Activated CD4-positive, alpha-beta T cell treated with anti-CD3 and anti-CD28 coated beads, Interleukin-2, amount 10 ng/mL, durations not matched to agents 7 days and 5 days (primary cell): ENCODE measurements at regions not wholly inside any gene's neighbourhood (a gene's known extent, or its start where the extent isn't known, plus 50 kb on each side); places are given as distances from the start of the nearest gene placed in this dataset.

ENCODE experiments used
- CTCF ChIA-PET: fragments of 350-600 bp; sonication (Branson Sonifier 250); formaldehyde crosslinking; loops from one replicate; lab custom pipeline; 2021; ENCODE audit warnings: antibody characterized with exemption; lab: Charles Lee
- POLR2A ChIA-PET: fragments of 350-600 bp; sonication (Branson Sonifier 250); formaldehyde crosslinking; loops from one replicate; lab custom pipeline; 2021; ENCODE audit warnings: antibody characterized with exemption; lab: Charles Lee
- DNase-seq: peaks from one replicate; pipeline ENCODE4 v3.0.0-alpha.2; 2020
- H3K27ac Mint-ChIP-seq: one replicate; pipeline ENCODE4 v1.8.0; 2021; ENCODE audit warnings: mild to moderate bottlenecking, moderate library complexity, mixed read lengths
- H3K27me3 Mint-ChIP-seq: one replicate; pipeline ENCODE4 v1.8.0; 2021; ENCODE audit warnings: mixed read lengths
- H3K36me3 Mint-ChIP-seq: one replicate; pipeline ENCODE4 v1.8.0; 2021; ENCODE audit warnings: low read depth, mixed read lengths
- H3K4me1 Mint-ChIP-seq: one replicate; pipeline ENCODE4 v1.8.0; 2021; ENCODE audit warnings: mixed read lengths
- H3K4me3 Mint-ChIP-seq: one replicate; pipeline ENCODE4 v1.8.0; 2021; ENCODE audit warnings: mild to moderate bottlenecking, moderate library complexity, mixed read lengths
- H3K9me3 Mint-ChIP-seq: one replicate; pipeline ENCODE4 v1.8.0; 2021; ENCODE audit warnings: mixed read lengths

DNA sequence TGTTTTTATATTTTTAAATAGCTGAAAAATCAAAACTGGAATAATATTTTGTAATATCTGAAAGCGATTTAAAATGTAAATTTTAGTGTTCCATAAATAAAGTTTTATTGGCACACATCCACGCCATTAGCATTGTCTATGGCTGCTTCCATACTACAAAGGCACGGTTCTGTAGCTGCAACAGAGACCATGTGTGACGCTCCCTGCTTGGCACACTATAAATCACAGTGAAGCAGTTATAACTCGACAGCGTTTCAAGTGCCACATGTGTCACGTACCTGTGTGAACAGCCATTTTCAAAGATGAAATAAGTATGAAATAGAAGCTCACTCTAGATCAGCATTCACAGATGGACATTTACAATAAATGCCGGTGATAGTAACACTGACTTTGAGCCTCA lies 810.1 kb upstream of the WWC1 start:
- Mint-ChIP-seq H3K36me3 (no peaks in the 10 kb centered on the region), H3K27ac (no peak overlapping the region), H3K9me3 (no peaks in the 10 kb centered on the region), H3K27me3 (no peaks in the 10 kb centered on the region), H3K4me1 (no peaks in the 10 kb centered on the region), H3K4me3 (no peak overlapping the region)
- ChIA-PET CTCF (no interaction called here), POLR2A (no interaction called here)
- no peak for DNase-seq

DNA sequence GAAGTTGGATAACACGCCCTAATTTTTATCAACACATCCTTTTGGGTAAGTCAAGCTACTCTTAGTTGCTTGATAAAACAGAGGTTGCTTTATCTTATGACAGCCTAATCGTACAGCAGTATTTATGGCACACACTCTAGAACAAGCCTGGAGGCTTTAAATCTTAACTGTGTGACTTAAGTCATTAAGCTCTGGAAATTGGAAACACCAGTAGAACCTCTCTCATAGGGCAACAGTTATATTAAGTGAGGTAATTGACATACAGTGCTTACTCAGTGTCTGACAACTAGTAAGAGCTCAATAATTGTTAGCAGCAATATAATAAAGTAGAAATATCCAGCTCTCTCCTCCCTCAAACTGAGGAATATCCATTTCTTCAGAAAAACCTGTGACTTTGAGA lies 808.9 kb upstream of the WWC1 start:
- H3K4me3 Mint-ChIP-seq = no peak overlapping the region
- H3K27ac Mint-ChIP-seq = no peak overlapping the region
- DNase-seq = no peak
- ChIA-PET POLR2A (no interaction called here), CTCF (no interaction called here)
- no peaks in the 10 kb centered on the region for H3K27me3 Mint-ChIP-seq
- H3K36me3 Mint-ChIP-seq = no peaks in the 10 kb centered on the region
- H3K9me3 Mint-ChIP-seq = no peaks in the 10 kb centered on the region
- no peaks in the 10 kb centered on the region for H3K4me1 Mint-ChIP-seq

DNA sequence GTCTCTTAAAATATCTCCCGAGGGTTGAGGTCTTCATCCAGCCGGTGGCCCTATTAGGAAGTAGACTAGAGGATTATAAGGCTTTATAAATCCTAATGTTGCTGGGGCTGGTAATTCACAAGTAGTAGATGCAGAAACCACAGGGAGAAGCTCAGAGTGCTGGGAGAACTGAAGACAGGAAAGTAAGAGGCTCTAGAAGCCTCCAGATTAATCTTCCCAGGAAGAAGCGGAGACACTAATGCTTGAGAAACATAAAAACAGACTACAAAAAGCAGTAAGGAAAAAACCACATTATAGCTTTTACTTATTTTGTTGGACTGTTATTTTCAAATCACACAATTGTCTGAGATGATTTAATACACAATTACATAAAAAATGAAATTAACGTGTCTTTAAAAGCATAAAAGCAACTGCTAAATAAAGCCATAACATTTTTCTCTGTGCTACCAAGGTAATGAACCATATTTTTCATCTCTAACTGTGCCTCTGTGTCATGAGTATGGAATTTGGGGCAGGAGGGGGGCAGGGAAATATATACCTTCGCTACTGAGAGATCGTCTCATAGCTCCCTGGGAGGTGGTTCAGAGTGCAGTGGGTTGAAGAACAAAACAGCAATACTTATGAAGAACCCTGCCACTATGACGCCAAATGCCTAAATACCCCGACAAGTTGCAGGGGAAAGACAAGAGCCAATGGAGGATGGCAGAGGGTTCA lies 806.2 kb upstream of the WWC1 start:
- H3K27me3 Mint-ChIP-seq = no peaks in the 10 kb centered on the region
- ChIA-PET CTCF (no interaction called here), POLR2A (interaction anchor here (0.6 kb wide), 1 partner anchor 92 kb away, joined by 3 read pairs; no protein-coding TSS in a partner anchor)
- no peak for DNase-seq
- H3K36me3 Mint-ChIP-seq = no peaks in the 10 kb centered on the region
- no peaks in the 10 kb centered on the region for H3K9me3 Mint-ChIP-seq
- H3K4me3 Mint-ChIP-seq = no peak overlapping the region
- H3K4me1 Mint-ChIP-seq = no peaks in the 10 kb centered on the region
- H3K27ac Mint-ChIP-seq = no peak overlapping the region

DNA sequence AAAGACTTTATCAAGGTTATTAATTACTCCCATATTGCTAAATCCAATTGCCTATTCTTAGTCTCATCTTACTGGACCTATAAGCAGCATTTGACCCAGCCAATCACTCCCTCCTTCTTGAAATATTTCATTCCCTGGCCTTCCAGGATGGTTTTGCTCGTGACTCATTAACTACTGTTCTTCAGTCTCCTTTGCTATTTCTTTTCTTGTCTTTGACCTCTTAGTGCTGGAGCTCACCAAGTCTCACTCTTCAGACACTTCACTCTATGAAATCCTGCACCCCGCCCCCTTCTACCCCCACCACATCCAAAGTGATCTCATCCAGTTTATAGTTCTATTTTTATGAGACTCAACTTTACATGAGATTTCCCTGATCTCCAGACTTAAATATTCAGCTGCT lies 803.1 kb upstream of the WWC1 start:
- Mint-ChIP-seq H3K27me3 (no peaks in the 10 kb centered on the region), H3K4me3 (no peak overlapping the region), H3K36me3 (no peaks in the 10 kb centered on the region), H3K4me1 (no peaks in the 10 kb centered on the region), H3K9me3 (peaks cover 2% of the 10 kb centered on the region), H3K27ac (no peak overlapping the region)
- ChIA-PET CTCF (no interaction called here), POLR2A (no interaction called here)
- DNase-seq = no peak

DNA sequence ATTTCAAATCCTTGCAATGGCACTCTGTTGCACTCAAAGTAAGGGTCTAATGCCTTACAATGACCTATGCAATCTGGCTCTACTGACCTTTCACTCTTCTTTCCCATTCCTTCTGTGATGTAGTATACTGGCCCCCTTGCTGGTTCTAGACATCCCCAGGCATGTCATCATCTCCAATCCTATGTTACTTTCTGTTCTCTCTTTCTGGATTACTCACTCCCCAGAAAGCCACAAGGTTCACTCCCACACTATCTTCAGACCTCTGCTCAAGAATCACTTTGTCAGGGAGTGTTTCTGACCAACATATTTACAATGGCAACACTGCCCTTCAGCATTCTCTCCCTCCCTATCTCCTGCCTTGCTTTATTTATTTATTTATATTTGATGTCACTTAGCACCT lies 802.2 kb upstream of the WWC1 start:
- POLR2A ChIA-PET = no interaction called here
- Mint-ChIP-seq H3K4me3 (no peak overlapping the region), H3K4me1 (no peaks in the 10 kb centered on the region), H3K9me3 (peaks cover 2% of the 10 kb centered on the region), H3K27ac (no peak overlapping the region), H3K27me3 (no peaks in the 10 kb centered on the region), H3K36me3 (no peaks in the 10 kb centered on the region)
- DNase-seq = no peak
- CTCF ChIA-PET = no interaction called here

DNA sequence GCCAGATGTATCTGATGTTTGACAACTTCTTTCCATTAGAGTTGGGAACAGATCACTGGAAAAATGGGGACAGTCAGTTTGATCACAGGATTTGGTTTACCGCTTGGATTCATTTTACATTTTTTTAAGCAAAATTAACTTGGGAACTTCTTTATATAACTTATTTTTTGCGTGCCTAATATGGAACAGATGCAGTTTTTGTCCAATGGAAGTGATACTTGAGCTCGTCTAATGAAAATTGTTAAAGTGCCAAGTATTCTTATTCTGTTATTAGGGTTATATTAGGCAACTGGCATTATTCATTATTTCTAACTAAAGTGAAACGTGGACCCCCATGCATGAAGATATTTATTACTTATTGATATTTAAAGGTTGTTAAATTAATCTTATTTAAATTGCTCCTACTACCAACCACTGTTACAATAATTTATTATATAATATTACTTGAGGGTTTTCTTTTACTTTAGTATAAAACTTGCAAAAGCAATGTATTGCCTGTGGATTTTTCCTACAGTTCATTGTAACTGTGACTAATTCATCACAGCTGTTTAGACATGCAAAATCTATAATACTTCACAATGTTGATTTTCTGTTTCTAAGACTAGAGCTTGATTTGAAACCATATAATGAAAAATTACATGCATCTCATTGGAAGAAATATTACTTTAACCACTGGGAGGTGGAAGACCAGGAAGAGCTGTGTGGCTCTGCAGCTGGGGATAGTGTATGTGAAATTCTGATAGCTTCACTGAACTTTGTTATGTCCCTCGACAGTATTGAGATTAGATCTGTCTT lies 787.3 kb upstream of the WWC1 start:
- no peak for DNase-seq
- CTCF ChIA-PET = no interaction called here
- Mint-ChIP-seq H3K36me3 (no peaks in the 10 kb centered on the region), H3K27ac (no peak overlapping the region), H3K27me3 (no peaks in the 10 kb centered on the region), H3K9me3 (no peaks in the 10 kb centered on the region), H3K4me1 (no peaks in the 10 kb centered on the region), H3K4me3 (no peak overlapping the region)
- POLR2A ChIA-PET = no interaction called here

DNA sequence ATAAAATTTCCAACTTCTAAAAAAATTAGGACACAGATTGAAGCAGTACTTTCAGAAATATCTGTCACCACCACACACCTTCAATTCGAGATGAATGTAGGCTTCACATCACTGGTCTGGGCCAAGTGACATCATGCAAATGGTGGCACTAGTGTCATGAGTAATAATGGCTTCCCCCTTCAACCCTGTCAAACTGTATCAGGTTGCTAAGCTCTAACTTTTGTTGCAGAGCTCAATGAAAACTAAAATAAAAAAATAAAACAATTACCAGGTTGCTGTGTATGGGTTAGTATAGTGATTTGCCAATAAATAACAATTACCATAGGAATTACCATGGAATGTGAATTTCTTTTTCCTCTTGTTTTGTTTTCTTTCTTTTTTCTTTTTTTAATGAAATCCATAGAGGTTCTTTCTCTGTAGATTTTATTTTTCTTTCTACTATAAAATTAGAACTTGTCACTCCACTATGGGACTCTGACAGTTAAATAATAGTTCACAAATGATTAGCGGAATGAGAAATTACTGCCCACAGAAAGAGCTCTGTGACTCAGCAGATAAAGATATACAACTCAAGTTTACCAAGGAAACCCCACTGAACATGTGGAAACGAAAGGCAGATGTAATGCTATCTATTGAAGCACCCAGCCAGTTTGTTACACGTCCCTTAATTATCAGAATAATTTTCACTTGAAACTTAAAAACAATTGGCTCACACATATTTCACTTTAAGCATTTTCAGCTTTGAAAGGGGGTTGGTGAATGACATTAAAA lies 783.8 kb upstream of the WWC1 start:
- H3K4me1 Mint-ChIP-seq = no peaks in the 10 kb centered on the region
- H3K36me3 Mint-ChIP-seq = no peaks in the 10 kb centered on the region
- H3K27me3 Mint-ChIP-seq = no peaks in the 10 kb centered on the region
- CTCF ChIA-PET = no interaction called here
- DNase-seq = no peak
- POLR2A ChIA-PET = no interaction called here
- H3K27ac Mint-ChIP-seq = no peak overlapping the region
- no peaks in the 10 kb centered on the region for H3K9me3 Mint-ChIP-seq
- no peak overlapping the region for H3K4me3 Mint-ChIP-seq

DNA sequence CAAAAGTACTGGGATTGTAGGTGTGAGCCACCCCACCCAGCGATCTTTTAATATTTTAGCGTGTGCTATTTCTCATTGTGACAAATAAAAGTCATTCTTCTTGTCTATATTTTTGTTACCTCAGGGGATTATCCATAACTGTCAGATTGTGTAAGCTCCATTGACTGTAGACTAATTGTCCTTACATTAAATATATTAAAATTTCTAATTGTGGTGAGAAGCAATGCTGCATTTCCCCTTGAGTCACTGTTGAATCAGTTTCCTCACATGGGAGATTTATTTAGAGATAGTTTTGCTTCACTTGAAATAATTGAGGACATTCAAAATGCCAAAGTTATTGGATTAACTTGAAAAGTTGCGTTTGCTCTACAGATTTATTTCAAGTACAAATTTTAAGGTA lies 782.4 kb upstream of the WWC1 start:
- no peaks in the 10 kb centered on the region for H3K27me3 Mint-ChIP-seq
- CTCF ChIA-PET = no interaction called here

DNA sequence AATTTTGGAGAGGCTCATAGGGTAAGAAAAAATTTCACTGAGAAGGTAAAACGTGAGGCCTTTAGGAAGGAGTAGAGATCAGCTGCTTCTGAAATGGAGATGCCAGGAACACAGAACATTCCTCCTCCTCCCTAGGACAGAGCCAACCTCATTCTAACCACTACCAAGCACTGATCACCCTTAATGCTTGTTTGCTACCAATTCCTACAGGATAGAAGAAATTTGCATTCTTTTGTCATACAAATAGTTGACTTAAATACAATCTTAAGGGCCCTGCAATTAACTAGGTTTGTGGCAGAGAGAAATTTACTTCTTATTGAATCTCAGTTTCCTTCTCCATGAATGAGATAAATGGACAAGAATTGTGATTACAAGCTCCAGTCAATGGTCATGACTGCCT lies 780.2 kb upstream of the WWC1 start:
- CTCF ChIA-PET = no interaction called here
- POLR2A ChIA-PET = no interaction called here
- Mint-ChIP-seq H3K36me3 (no peaks in the 10 kb centered on the region), H3K27me3 (no peaks in the 10 kb centered on the region), H3K4me1 (no peaks in the 10 kb centered on the region), H3K27ac (no peak overlapping the region), H3K9me3 (no peaks in the 10 kb centered on the region), H3K4me3 (no peak overlapping the region)
- DNase-seq = no peak

More for the DNA sequence above, 782.4 kb upstream of the WWC1 start:
- Mint-ChIP-seq H3K36me3 (no peaks in the 10 kb centered on the region), H3K9me3 (no peaks in the 10 kb centered on the region), H3K4me3 (no peak overlapping the region), H3K4me1 (no peaks in the 10 kb centered on the region), H3K27ac (no peak overlapping the region)
- DNase-seq = no peak
- POLR2A ChIA-PET = no interaction called here

DNA sequence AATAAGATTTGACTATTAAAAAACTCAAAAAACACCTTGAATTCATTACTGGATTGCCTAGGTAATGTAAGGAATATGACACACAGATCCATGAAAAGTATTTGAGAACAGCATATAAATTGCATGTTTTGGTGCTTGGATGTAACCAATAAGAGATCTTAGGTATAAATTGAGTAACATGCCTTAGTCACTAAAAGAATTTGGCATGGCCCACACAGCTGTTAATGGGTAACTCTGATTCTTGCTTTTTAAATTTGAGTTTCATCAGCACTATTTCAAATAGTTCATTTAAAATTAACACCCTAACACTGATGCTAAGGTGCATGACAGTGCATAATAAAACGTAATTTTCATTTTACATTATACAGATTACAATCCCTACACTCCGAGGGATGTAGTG lies 779.3 kb upstream of the WWC1 start:
- DNase-seq = no peak
- ChIA-PET CTCF (no interaction called here), POLR2A (no interaction called here)
- Mint-ChIP-seq H3K4me1 (no peaks in the 10 kb centered on the region), H3K27me3 (no peaks in the 10 kb centered on the region), H3K27ac (no peak overlapping the region), H3K4me3 (no peak overlapping the region), H3K9me3 (no peaks in the 10 kb centered on the region), H3K36me3 (no peaks in the 10 kb centered on the region)

DNA sequence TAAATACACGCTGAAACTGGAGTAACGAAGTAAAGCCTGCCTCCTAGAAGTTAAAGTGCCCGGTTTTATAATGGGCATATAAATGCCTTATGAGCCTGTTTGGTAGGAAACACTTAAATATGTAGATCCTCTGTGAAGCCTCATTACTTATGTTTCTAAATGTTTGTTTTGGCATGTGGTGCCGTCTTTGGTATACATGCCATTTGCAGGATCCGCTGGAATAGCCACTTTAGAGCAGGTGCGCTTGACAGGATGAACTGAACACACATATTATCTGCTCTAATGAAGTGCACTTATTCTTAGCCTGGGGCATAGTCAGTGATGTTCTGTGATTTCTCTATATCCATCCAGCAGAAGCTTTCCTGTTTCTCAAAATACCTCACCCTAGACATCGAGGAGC lies 778.1 kb upstream of the WWC1 start:
- H3K4me1 Mint-ChIP-seq = no peaks in the 10 kb centered on the region

DNA sequence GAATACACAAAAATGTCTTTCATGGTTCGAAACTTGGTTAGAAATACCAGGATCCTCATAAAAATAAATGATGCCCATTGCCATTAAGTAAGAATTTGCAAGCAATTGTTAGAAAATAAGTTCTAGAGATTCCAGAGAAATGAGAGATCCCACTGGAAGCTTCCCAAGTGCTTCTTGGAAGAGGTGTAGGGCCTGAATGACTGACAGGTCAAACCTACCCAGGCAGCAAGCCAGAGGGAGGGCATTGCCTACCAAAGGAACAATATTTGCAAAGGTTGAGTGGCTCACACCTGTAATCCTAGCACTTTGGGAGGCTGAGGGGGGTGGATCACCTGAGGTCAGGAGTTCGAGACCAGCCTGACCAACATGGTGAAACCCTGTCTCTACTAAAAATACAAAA lies 777.0 kb upstream of the WWC1 start:
- no peaks in the 10 kb centered on the region for H3K27me3 Mint-ChIP-seq
- H3K9me3 Mint-ChIP-seq = no peaks in the 10 kb centered on the region
- H3K4me1 Mint-ChIP-seq = no peaks in the 10 kb centered on the region
- no peak overlapping the region for H3K4me3 Mint-ChIP-seq
- no peak overlapping the region for H3K27ac Mint-ChIP-seq
- no peaks in the 10 kb centered on the region for H3K36me3 Mint-ChIP-seq
- ChIA-PET CTCF (no interaction called here), POLR2A (no interaction called here)
- DNase-seq = no peak

More for the DNA sequence above, 778.1 kb upstream of the WWC1 start:
- Mint-ChIP-seq H3K36me3 (no peaks in the 10 kb centered on the region), H3K27ac (no peak overlapping the region), H3K27me3 (no peaks in the 10 kb centered on the region), H3K4me3 (no peak overlapping the region), H3K9me3 (no peaks in the 10 kb centered on the region)
- POLR2A ChIA-PET = no interaction called here
- no peak for DNase-seq
- CTCF ChIA-PET = no interaction called here

DNA sequence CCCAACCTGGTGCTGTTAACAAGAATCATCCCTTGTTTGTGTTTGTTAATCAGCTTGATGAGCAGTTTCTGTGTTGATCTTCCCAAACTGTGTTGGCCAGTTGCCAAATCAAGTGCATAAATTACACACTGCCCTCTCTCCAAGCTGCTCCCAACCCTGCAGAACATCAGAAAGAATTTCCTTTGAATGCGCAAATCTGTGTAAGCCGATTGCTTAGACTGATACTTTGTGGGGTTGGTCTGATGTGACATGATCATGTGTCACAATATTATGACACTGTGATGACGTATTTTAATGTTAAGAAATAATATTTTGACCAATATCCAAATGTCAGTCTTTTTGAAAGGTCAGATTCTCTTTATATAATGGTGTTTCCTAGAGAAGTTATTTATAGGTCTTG lies 766.4 kb upstream of the WWC1 start:
- POLR2A ChIA-PET = no interaction called here
- Mint-ChIP-seq H3K27ac (no peak overlapping the region), H3K4me3 (no peak overlapping the region), H3K9me3 (no peaks in the 10 kb centered on the region), H3K4me1 (no peaks in the 10 kb centered on the region), H3K27me3 (no peaks in the 10 kb centered on the region), H3K36me3 (no peaks in the 10 kb centered on the region)
- no peak for DNase-seq
- CTCF ChIA-PET = no interaction called here
